Adrenal gland (tissue), 9 donors: ENCODE measurements at regions not wholly inside any gene's neighbourhood (a gene's known extent, or its start where the extent isn't known, plus 50 kb on each side); places are given as distances from the start of the nearest gene placed in this dataset.

Experiments used
- DNase-seq, 7 donors: peaks; one replicate each; pipeline ENCODE4 v3.0.0-alpha.2; 2019 to 2020
- H3K27ac ChIP-seq, 5 donors: fragments of 200-600 bp; sonication (generic) in 4 of 5; 1 replicate in 3 of 5; 2 replicates in 2 of 5; pipeline versions ENCODE4 v1.5.1 to v1.8.0; 2016 to 2020; ENCODE audit warnings: mild to moderate bottlenecking in 1 of 5
- H3K27me3 ChIP-seq: fragments of 200-600 bp; 2 replicates; pipeline ENCODE4 v1.8.0; 2021
- H3K36me3 ChIP-seq, 2 donors: fragments of 200-600 bp; replicated peaks in 1 of 2; 1 replicate in 1 of 2; 2 replicates in 1 of 2; pipeline versions ENCODE4 v1.5.1 to v1.8.0; 2018 to 2022
- H3K4me1 ChIP-seq, 2 donors: fragments of 200-600 bp; replicated peaks in 1 of 2; 1 replicate in 1 of 2; 2 replicates in 1 of 2; pipeline versions ENCODE4 v1.5.1 to v1.8.0; 2018 to 2021
- H3K4me3 ChIP-seq, 4 donors: fragments of 200-600 bp; sonication (generic) in 3 of 4; one replicate each; pipeline ENCODE4 v1.5.1; 2016 to 2018
- H3K9me3 ChIP-seq, 3 donors: fragments of 200-600 bp; sonication (generic) in 1 of 3; replicated peaks in 1 of 3; 1 replicate in 2 of 3; 2 replicates in 1 of 3; pipeline versions ENCODE4 v1.5.1 to v1.8.0; 2016 to 2021
- CTCF ChIP-seq, 6 experiments: fragments of 450-650 bp in 4 of 6; fragments of 200-600 bp in 2 of 6; sonication (generic) in 1 of 6; IDR thresholded peaks; 1 replicate in 5 of 6; 2 replicates in 1 of 6; pipeline versions ENCODE4 v1.5.1 to v1.8.0; 2016 to 2021; ENCODE audit warnings: antibody characterized with exemption in 6 of 6, mild to moderate bottlenecking in 2 of 6, moderate library complexity in 1 of 6
- POLR2A ChIP-seq, 2 donors: fragments of 450-650 bp; IDR thresholded peaks; one replicate each; pipeline ENCODE4 v1.6.1; 2017; ENCODE audit warnings: antibody characterized with exemption in 2 of 2, mild to moderate bottlenecking in 2 of 2, moderate library complexity in 1 of 2
- WGBS, 4 donors: extraction: QIAGEN DNeasy Blood & Tissue Kit in 2 of 4; methylation state at CpG; one replicate each; pipeline versions ENCODE4 v1.1.5 to v1.1.7; 2013 to 2017; 5-methylcytosine and 5-hydroxymethylcytosine counted together
- intact Hi-C, 2 donors: fragments of 100-400 bp; cut with DNase I; formaldehyde crosslinking; loops; one replicate each; pipeline versions ENCODE4 v1.14.1 to v1.15.0; 2022 to 2023
- donor health status: healthy with polysubstance abuse.
- donor health status: Bipolar disorder and iron deficiency.
- donor health status: DM: yes; HTN: yes; CAD: no.
- donor health status: DM: no; HTN: no; CAD: no.
- donor health status: DM: no; HTN: no; CAD: no.

DNA sequence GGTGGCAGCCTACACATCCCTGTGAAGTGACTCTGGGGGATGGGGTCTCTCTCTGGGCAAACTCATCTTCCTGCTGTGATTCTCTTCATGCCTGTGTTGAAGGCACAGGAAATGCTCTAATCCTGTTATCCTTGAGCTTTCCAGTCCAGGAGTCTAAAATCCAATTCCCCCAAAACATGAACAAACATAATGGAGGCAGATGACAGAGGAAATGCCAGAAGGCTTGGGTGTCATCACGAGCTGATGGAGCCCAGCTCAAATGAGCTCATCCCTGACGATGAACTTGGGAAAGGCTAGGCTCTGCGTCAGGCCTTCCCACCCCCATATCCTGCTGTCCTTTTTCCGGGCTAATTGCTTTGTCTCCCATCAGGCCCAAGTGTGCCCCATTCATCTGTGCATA lies 165.9 kb upstream of the PODXL start:
- no peak for TF ChIP-seq POLR2A (IDR thresholded peaks at IDR 0.05)
- no peak for TF ChIP-seq CTCF (IDR thresholded peaks at IDR 0.05)
- no peaks in the 10 kb centered on the region for H3K36me3 ChIP-seq

DNA sequence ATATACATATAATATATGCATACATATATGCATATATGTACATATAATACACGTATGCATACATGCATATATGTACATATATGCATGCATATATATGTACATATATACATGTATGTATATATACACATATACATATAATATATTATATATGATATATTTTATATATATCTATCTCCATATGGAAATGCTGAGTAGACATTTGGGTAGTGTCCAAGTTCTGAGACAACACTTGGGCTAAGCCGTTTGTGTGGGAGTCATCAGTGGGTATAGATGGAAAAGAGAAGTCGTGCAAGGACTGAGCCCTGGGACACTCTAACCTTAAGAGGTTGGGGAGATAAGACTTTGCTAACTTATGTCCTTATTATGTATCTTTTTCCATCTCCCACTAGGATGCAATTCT lies 165.2 kb upstream of the PODXL start:
- Histone ChIP-seq H3K4me3 (no peak overlapping the region), H3K4me1 (no peaks in the 10 kb centered on the region), H3K27ac (no peak overlapping the region), H3K36me3 (no peaks in the 10 kb centered on the region), H3K9me3 (no peaks in the 10 kb centered on the region), H3K27me3 (no peaks in the 10 kb centered on the region)
- WGBS, 4 donors: 44 to 73% (median 57%) methylated on average over 3 of the region's 3 CpGs
- DNase-seq: no peak
- intact Hi-C loops: no loop called here
- no peak for TF ChIP-seq POLR2A (IDR thresholded peaks at IDR 0.05)
- TF ChIP-seq CTCF (IDR thresholded peaks at IDR 0.05): no peak

More for the DNA sequence above, 165.9 kb upstream of the PODXL start:
- no peak overlapping the region for H3K27ac ChIP-seq
- DNase-seq: no peak
- no peaks in the 10 kb centered on the region for H3K9me3 ChIP-seq
- no peaks in the 10 kb centered on the region for H3K27me3 ChIP-seq
- intact Hi-C loops: no loop called here
- no peaks in the 10 kb centered on the region for H3K4me1 ChIP-seq
- 47 to 65% (median 56%) methylated on average over 4 of the region's 4 CpGs for WGBS, 4 donors
- H3K4me3 ChIP-seq: no peak overlapping the region

GRCh38 chr7:131720703-131721102 lies 164.3 kb upstream of the PODXL start:
- DNase-seq: peak in 1 of 7 donors; percentile 21
- intact Hi-C loops: no loop called here
- no peaks in the 10 kb centered on the region for H3K4me1 ChIP-seq
- no peak overlapping the region for H3K27ac ChIP-seq
- H3K27me3 ChIP-seq: no peaks in the 10 kb centered on the region
- no peak overlapping the region for H3K4me3 ChIP-seq
- TF ChIP-seq CTCF (IDR thresholded peaks at IDR 0.05): no peak
- TF ChIP-seq POLR2A (IDR thresholded peaks at IDR 0.05): no peak
- 44 to 76% (median 63%) methylated on average over 2 of the region's 2 CpGs for WGBS, 4 donors
- no peaks in the 10 kb centered on the region for H3K9me3 ChIP-seq
- H3K36me3 ChIP-seq: no peaks in the 10 kb centered on the region

GRCh38 chr7:131717181-131717580 lies 160.8 kb upstream of the PODXL start:
- Histone ChIP-seq H3K4me1 (no peaks in the 10 kb centered on the region), H3K36me3 (no peaks in the 10 kb centered on the region), H3K9me3 (no peaks in the 10 kb centered on the region), H3K4me3 (no peak overlapping the region), H3K27ac (no peak overlapping the region), H3K27me3 (no peaks in the 10 kb centered on the region)
- no peak for DNase-seq
- intact Hi-C loops: no loop called here
- TF ChIP-seq CTCF (IDR thresholded peaks at IDR 0.05) (no peak), POLR2A (IDR thresholded peaks at IDR 0.05) (no peak)
- WGBS, 4 donors: 71 to 90% (median 79%) methylated on average over 3 of the region's 3 CpGs
